Liver (tissue), 7 donors: ENCODE measurements at regions not wholly inside any gene's neighbourhood (a gene's known extent, or its start where the extent isn't known, plus 50 kb on each side); places are given as distances from the start of the nearest gene placed in this dataset.

Experiments used
- DNase-seq: peaks from one replicate; pipeline ENCODE4 v3.0.0-alpha.2; 2017; ENCODE audit warnings: low spot score
- H3K27ac ChIP-seq, 2 donors: one replicate each; pipeline ENCODE4 v1.7.0; 2013; ENCODE audit warnings: inconsistent platforms in 2 of 2, low read length in 2 of 2, control low read depth in 1 of 2, low read depth in 1 of 2, mild to moderate bottlenecking in 1 of 2
- H3K27me3 ChIP-seq, 4 donors: one replicate each; pipeline versions ENCODE4 v1.6.1 to v1.7.0; 2013; ENCODE audit warnings: low read length in 3 of 4, inconsistent platforms in 1 of 4, mild to moderate bottlenecking in 1 of 4, moderate library complexity in 1 of 4; ENCODE audit not compliant: control insufficient read depth in 4 of 4, insufficient read depth in 4 of 4
- H3K36me3 ChIP-seq, 4 donors: one replicate each; pipeline versions ENCODE4 v1.6.1 to v1.7.0; 2013; ENCODE audit warnings: low read length in 3 of 4, mild to moderate bottlenecking in 3 of 4, low read depth in 1 of 4, moderate library complexity in 1 of 4; ENCODE audit not compliant: control insufficient read depth in 4 of 4, insufficient read depth in 3 of 4
- H3K4me1 ChIP-seq, 4 donors: one replicate each; pipeline versions ENCODE4 v1.6.1 to v1.7.0; 2013; ENCODE audit warnings: low read length in 3 of 4, mild to moderate bottlenecking in 3 of 4, moderate library complexity in 1 of 4; ENCODE audit not compliant: control insufficient read depth in 4 of 4, insufficient read depth in 4 of 4
- H3K4me3 ChIP-seq, 3 donors: one replicate each; pipeline versions ENCODE4 v1.6.1 to v1.7.0; 2013; ENCODE audit warnings: low read length in 3 of 3, control low read depth in 1 of 3, low read depth in 1 of 3, mild to moderate bottlenecking in 1 of 3
- H3K9ac ChIP-seq, 2 donors: one replicate each; pipeline ENCODE4 v1.7.0; 2013; ENCODE audit warnings: low read length in 2 of 2, mild to moderate bottlenecking in 2 of 2, moderate library complexity in 2 of 2, control low read depth in 1 of 2, low read depth in 1 of 2
- H3K9me3 ChIP-seq, 4 donors: one replicate each; pipeline versions ENCODE4 v1.6.1 to v1.7.0; 2013; ENCODE audit warnings: low read length in 3 of 4; ENCODE audit not compliant: control insufficient read depth in 4 of 4
- EGR1 ChIP-seq, 2 donors: IDR thresholded peaks; 2 replicates each; pipeline ENCODE4 v1.6.1; 2016 to 2018; ENCODE audit warnings: antibody characterized with exemption in 2 of 2, low read depth in 2 of 2
- FOXA1 ChIP-seq: IDR thresholded peaks from 2 replicates; pipeline ENCODE4 v1.6.1; 2016; ENCODE audit warnings: antibody characterized with exemption
- FOXA2 ChIP-seq: IDR thresholded peaks from 2 replicates; pipeline ENCODE4 v1.6.1; 2016; ENCODE audit warnings: antibody characterized with exemption
- GABPA ChIP-seq, 2 donors: IDR thresholded peaks in 1 of 2; conservative IDR thresholded peaks in 1 of 2; 2 replicates each; pipeline ENCODE4 v1.6.1; 2016; ENCODE audit warnings: antibody characterized with exemption in 2 of 2, mild to moderate bottlenecking in 1 of 2, moderate library complexity in 1 of 2
- HNF4A ChIP-seq, 2 donors: conservative IDR thresholded peaks; 2 replicates each; pipeline ENCODE4 v1.6.1; 2016; ENCODE audit warnings: antibody characterized with exemption in 2 of 2, mild to moderate bottlenecking in 2 of 2
- JUND ChIP-seq, 2 donors: IDR thresholded peaks; 2 replicates each; pipeline ENCODE4 v1.6.1; 2016; ENCODE audit warnings: antibody characterized with exemption in 2 of 2
- NR2F2 ChIP-seq: IDR thresholded peaks from 2 replicates; pipeline ENCODE4 v1.6.1; 2016; ENCODE audit warnings: antibody characterized with exemption
- RAD21 ChIP-seq, 2 donors: IDR thresholded peaks; 2 replicates each; pipeline ENCODE4 v1.6.1; 2016; ENCODE audit warnings: antibody characterized with exemption in 2 of 2, mild to moderate bottlenecking in 2 of 2
- RXRA ChIP-seq, 2 donors: IDR thresholded peaks; 2 replicates each; pipeline ENCODE4 v1.6.1; 2017 to 2018; ENCODE audit warnings: antibody characterized with exemption in 2 of 2, mild to moderate bottlenecking in 1 of 2
- SP1 ChIP-seq: IDR thresholded peaks from 2 replicates; pipeline ENCODE4 v1.6.1; 2018; ENCODE audit warnings: antibody characterized with exemption, mild to moderate bottlenecking
- TAF1 ChIP-seq: conservative IDR thresholded peaks from 2 replicates; pipeline ENCODE4 v1.6.1; 2016; ENCODE audit warnings: antibody characterized with exemption, mild to moderate bottlenecking
- YY1 ChIP-seq: IDR thresholded peaks from 2 replicates; pipeline ENCODE4 v1.6.1; 2016; ENCODE audit warnings: antibody characterized with exemption, mild to moderate bottlenecking
- WGBS: extraction: QIAGEN DNeasy Blood & Tissue Kit; methylation state at CpG from one replicate; pipeline ENCODE4 v1.1.7; 2013; 5-methylcytosine and 5-hydroxymethylcytosine counted together
- TF ChIP-seq, protein P1 (sequence below): IDR thresholded peaks from 2 replicates; pipeline ENCODE4 v1.6.1; 2016; ENCODE audit warnings: antibody characterized with exemption
- TF ChIP-seq, protein P2 (sequence below): IDR thresholded peaks from 2 replicates; pipeline ENCODE4 v1.6.1; 2016; ENCODE audit warnings: antibody characterized with exemption
- TF ChIP-seq, protein P3 (sequence below): IDR thresholded peaks from 2 replicates; pipeline ENCODE4 v1.6.1; 2016; ENCODE audit warnings: antibody characterized with exemption, mild to moderate bottlenecking
- TF ChIP-seq, protein P4 (sequence below): IDR thresholded peaks from 2 replicates; pipeline ENCODE4 v1.6.1; 2016; ENCODE audit warnings: antibody characterized with exemption
- donor health status: healthy.
- donor health status: healthy.
- donor health status: healthy.
- donor health status: healthy.

DNA sequence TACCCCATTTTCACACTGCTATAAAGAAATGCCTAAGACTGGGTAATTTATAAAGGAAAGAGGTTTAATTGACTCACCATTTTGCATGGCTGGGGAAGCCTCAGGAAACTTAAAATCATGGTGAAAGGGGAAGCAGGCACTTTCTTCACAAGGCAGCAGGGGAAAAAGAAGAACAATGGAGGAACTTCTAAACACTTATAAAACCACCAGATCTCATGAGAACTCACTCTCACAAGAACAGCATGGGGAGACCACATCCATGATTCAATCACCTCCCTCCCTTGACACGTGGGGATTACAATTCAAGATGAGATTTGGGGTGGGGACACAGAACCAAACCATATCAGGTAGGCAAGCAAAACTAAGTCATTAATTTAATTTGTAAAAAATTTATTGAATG, 343.2 kb downstream of the FRK start (continued):
- TF ChIP-seq, protein P1, sequence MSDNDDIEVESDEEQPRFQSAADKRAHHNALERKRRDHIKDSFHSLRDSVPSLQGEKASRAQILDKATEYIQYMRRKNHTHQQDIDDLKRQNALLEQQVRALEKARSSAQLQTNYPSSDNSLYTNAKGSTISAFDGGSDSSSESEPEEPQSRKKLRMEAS: no peak
- TF ChIP-seq FOXA1 (no peak), RXRA (IDR thresholded peaks at IDR 0.05) (no peak), RAD21 (IDR thresholded peaks at IDR 0.05) (no peak), NR2F2 (no peak)
- TF ChIP-seq, protein P2, sequence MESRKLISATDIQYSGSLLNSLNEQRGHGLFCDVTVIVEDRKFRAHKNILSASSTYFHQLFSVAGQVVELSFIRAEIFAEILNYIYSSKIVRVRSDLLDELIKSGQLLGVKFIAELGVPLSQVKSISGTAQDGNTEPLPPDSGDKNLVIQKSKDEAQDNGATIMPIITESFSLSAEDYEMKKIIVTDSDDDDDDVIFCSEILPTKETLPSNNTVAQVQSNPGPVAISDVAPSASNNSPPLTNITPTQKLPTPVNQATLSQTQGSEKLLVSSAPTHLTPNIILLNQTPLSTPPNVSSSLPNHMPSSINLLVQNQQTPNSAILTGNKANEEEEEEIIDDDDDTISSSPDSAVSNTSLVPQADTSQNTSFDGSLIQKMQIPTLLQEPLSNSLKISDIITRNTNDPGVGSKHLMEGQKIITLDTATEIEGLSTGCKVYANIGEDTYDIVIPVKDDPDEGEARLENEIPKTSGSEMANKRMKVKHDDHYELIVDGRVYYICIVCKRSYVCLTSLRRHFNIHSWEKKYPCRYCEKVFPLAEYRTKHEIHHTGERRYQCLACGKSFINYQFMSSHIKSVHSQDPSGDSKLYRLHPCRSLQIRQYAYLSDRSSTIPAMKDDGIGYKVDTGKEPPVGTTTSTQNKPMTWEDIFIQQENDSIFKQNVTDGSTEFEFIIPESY: no peak

DNA sequence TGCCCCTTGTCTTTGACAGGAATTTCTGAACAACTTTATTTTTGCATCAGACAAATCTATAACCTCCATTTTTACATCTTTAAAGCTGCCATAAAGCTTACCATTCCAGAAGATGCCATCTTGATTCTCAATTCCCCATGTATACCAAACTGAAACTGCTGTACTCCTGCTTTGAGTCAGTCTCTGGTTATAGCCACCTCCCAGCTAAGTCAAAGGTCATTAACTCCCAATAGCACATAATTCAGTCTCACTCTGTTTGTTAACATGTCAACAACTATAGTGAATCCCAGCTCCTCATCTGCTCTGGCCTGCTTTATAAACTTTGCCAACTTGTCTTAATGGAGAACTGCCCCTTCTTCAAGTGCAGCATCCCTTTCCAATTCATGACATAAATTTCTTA, 343.6 kb downstream of the FRK start:
- Histone ChIP-seq H3K4me3 (no peak overlapping the region), H3K4me1 (peaks cover 0 to 3% (median 0%) of the 10 kb centered on the region in 4 donors), H3K9me3 (no peaks in the 10 kb centered on the region), H3K36me3 (no peaks in the 10 kb centered on the region), H3K9ac (no peak overlapping the region), H3K27ac (no peak overlapping the region), H3K27me3 (no peaks in the 10 kb centered on the region)
- TF ChIP-seq, protein P3, sequence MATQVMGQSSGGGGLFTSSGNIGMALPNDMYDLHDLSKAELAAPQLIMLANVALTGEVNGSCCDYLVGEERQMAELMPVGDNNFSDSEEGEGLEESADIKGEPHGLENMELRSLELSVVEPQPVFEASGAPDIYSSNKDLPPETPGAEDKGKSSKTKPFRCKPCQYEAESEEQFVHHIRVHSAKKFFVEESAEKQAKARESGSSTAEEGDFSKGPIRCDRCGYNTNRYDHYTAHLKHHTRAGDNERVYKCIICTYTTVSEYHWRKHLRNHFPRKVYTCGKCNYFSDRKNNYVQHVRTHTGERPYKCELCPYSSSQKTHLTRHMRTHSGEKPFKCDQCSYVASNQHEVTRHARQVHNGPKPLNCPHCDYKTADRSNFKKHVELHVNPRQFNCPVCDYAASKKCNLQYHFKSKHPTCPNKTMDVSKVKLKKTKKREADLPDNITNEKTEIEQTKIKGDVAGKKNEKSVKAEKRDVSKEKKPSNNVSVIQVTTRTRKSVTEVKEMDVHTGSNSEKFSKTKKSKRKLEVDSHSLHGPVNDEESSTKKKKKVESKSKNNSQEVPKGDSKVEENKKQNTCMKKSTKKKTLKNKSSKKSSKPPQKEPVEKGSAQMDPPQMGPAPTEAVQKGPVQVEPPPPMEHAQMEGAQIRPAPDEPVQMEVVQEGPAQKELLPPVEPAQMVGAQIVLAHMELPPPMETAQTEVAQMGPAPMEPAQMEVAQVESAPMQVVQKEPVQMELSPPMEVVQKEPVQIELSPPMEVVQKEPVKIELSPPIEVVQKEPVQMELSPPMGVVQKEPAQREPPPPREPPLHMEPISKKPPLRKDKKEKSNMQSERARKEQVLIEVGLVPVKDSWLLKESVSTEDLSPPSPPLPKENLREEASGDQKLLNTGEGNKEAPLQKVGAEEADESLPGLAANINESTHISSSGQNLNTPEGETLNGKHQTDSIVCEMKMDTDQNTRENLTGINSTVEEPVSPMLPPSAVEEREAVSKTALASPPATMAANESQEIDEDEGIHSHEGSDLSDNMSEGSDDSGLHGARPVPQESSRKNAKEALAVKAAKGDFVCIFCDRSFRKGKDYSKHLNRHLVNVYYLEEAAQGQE: no peak
- TF ChIP-seq HNF4A (conservative IDR thresholded peaks at IDR 0.05) (peak in 1 of 2 donors; percentile 8), RXRA (IDR thresholded peaks at IDR 0.05) (peak in 1 of 2 donors; percentile 30)
- DNase-seq: no peak

DNA sequence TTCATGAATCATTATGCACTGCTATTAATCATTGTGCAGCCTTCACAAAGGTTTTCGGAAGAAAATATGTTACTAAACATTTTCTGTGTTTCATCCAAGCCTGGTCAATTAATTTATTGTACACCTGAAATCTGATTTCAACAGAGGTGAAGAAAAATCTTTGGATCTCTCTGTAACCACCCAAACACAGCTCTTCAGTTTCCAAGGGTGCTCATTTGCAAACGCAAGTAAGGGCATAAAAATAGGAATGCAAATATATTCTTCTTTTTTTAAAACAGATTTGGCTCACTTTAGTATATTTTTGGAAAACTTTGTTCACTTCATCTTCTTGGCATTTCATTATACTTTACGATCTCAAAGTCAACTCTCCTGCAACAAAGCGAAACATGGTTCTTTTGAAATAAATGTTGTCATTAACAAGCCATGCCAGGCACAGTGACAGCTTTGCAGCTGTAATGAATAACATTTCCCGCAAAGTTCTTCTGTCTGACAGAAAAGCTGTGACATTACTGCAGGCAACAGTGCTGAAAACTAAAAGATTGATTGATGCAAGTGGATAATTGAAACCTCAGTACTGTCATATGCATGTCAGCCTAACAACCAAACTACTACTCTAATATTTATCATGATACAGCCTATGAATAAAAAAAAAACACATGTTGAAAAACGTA, 348.3 kb downstream of the FRK start:
- no peak overlapping the region for H3K4me3 ChIP-seq
- no peaks in the 10 kb centered on the region for H3K27me3 ChIP-seq
- no peak overlapping the region for H3K9ac ChIP-seq
- WGBS: 85% methylated on average over 6 of the region's 6 CpGs
- no peak for TF ChIP-seq FOXA1
- TF ChIP-seq HNF4A (conservative IDR thresholded peaks at IDR 0.05): no peak
- no peak for TF ChIP-seq YY1
- no peak for TF ChIP-seq EGR1 (IDR thresholded peaks at IDR 0.05; ENCODE audit: low read depth in 2 of 2)
- TF ChIP-seq JUND (IDR thresholded peaks at IDR 0.05): no peak
- no peak for TF ChIP-seq RXRA (IDR thresholded peaks at IDR 0.05)
- no peak for TF ChIP-seq GABPA (IDR thresholded peaks at IDR 0.05 in 1 of 2, conservative IDR thresholded peaks at IDR 0.05 in 1 of 2)
- TF ChIP-seq SP1: no peak
- no peak for TF ChIP-seq FOXA2
- no peak for TF ChIP-seq TAF1
- TF ChIP-seq, protein P4, sequence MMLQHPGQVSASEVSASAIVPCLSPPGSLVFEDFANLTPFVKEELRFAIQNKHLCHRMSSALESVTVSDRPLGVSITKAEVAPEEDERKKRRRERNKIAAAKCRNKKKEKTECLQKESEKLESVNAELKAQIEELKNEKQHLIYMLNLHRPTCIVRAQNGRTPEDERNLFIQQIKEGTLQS: no peak
- TF ChIP-seq, protein P1: no peak
- peaks cover 0 to 3% (median 0%) of the 10 kb centered on the region in 4 donors for H3K4me1 ChIP-seq
- no peaks in the 10 kb centered on the region for H3K36me3 ChIP-seq
- H3K9me3 ChIP-seq: no peaks in the 10 kb centered on the region
- no peak overlapping the region for H3K27ac ChIP-seq
- DNase-seq: no peak
